Mesendoderm (in vitro differentiated cells): ENCODE measurements at regions not wholly inside any gene's neighbourhood (a gene's known extent, or its start where the extent isn't known, plus 50 kb on each side); places are given as distances from the start of the nearest gene placed in this dataset.

Experiments
- DNase-seq: peaks from one replicate; pipeline ENCODE4 v3.0.0; 2013
- H2AK5ac ChIP-seq: 2 replicates; pipeline ENCODE4 v1.6.1; 2013; ENCODE audit warnings: low read length, inconsistent platforms
- H2BK120ac ChIP-seq: 2 replicates; pipeline ENCODE4 v1.6.1; 2013; ENCODE audit warnings: low read depth, mild to moderate bottlenecking, low read length, moderate library complexity, mixed read lengths
- H2BK15ac ChIP-seq: replicated peaks from 2 replicates; pipeline ENCODE4 v1.6.1; 2013; ENCODE audit warnings: low read depth, mild to moderate bottlenecking, moderate library complexity
- H2BK5ac ChIP-seq: 2 replicates; pipeline ENCODE4 v1.6.1; 2013; ENCODE audit warnings: low read length, inconsistent platforms
- H3K18ac ChIP-seq: 2 replicates; pipeline ENCODE4 v1.6.1; 2013; ENCODE audit warnings: mild to moderate bottlenecking, low read length, mixed read lengths
- H3K23ac ChIP-seq: one replicate; pipeline ENCODE4 v1.6.1; 2013; ENCODE audit warnings: low read length
- H3K27ac ChIP-seq: 2 replicates; pipeline ENCODE4 v1.5.1; 2013; ENCODE audit warnings: low read depth, mild to moderate bottlenecking, inconsistent platforms, low read length, moderate library complexity
- H3K27me3 ChIP-seq: 2 replicates; pipeline ENCODE4 v1.6.1; 2013; ENCODE audit warnings: low read length, control low read depth, mild to moderate bottlenecking, inconsistent platforms; ENCODE audit not compliant: insufficient read depth, poor library complexity
- H3K36me3 ChIP-seq: 2 replicates; pipeline ENCODE4 v1.6.1; 2013; ENCODE audit warnings: low read length, inconsistent platforms; ENCODE audit not compliant: control insufficient read depth, insufficient read depth
- H3K4ac ChIP-seq: one replicate; pipeline ENCODE4 v1.6.1; 2013; ENCODE audit warnings: low read depth, mild to moderate bottlenecking, low read length, moderate library complexity
- H3K4me1 ChIP-seq: 2 replicates; pipeline ENCODE4 v1.6.1; 2013; ENCODE audit warnings: low read depth, low read length, inconsistent platforms; ENCODE audit not compliant: control insufficient read depth
- H3K4me2 ChIP-seq: 2 replicates; pipeline ENCODE4 v1.6.1; 2013; ENCODE audit warnings: low read length
- H3K4me3 ChIP-seq: 2 replicates; pipeline ENCODE4 v1.5.1; 2013; ENCODE audit warnings: mild to moderate bottlenecking, low read length
- H3K56ac ChIP-seq: one replicate; pipeline ENCODE4 v1.6.1; 2013; ENCODE audit warnings: low read length
- H3K79me1 ChIP-seq: 2 replicates; pipeline ENCODE4 v1.6.1; 2013; ENCODE audit warnings: low read length, inconsistent platforms
- H3K79me2 ChIP-seq: 2 replicates; pipeline ENCODE4 v1.6.1; 2013; ENCODE audit warnings: mild to moderate bottlenecking, low read length; ENCODE audit not compliant: control insufficient read depth, insufficient read depth
- H3K9ac ChIP-seq: 2 replicates; pipeline ENCODE4 v1.6.1; 2013; ENCODE audit warnings: low read length, inconsistent platforms
- H4K5ac ChIP-seq: one replicate; pipeline ENCODE4 v1.6.1; 2013; ENCODE audit warnings: low read length
- H4K8ac ChIP-seq: one replicate; pipeline ENCODE4 v1.6.1; 2013; ENCODE audit warnings: low read depth, mild to moderate bottlenecking, control low read depth, low read length, moderate library complexity
- WGBS: extraction: QIAGEN DNeasy Blood & Tissue Kit; methylation state at CpG from one replicate; pipeline ENCODE4 v1.1.7; 2013; ENCODE audit warnings: low lambda C conversion rate, missing lambda C conversion rate; ENCODE audit not compliant: insufficient coverage; ENCODE audit errors: extremely low coverage; 5-methylcytosine and 5-hydroxymethylcytosine counted together

DNA sequence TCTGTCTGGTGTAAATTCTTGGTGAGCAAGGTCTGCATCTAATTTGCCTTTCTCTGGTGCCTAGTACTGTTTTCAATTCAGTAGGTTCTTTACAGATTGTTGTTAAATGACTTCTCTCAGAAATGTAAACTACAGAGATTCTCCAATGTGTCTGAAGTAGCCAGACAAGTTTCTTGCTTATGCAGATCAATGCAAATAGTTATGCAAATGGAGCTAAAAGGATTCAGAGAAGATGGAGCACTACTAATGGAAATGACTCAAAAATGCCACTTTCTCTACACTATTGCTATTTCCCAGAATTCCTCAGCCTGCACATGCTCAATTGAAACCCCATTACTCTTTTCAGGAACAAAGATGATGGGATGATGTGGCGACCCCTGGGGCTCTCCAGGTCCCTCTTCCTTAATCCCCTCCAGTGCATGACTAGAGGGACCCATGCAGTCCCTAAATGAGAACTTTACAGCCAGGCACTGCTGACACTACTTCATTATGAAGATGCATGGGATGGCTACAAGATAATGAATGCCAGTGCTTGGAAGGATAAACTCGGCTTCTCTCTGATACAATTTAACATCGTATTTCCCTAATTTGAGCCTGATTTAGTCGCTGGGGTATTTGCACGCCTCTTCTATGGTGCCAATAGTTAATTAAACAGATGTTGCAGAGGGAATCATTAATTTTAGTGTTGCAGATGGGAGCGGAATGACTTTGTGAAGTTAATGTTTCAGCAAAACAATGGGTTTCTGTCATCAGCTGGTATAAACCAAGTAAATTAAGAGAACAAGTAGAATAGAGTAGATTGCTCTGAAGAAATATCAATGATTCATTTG lies 753.2 kb downstream of the TLR4 start:
- Histone ChIP-seq H4K5ac (no peak overlapping the region), H3K4me1 (no peaks in the 10 kb centered on the region), H4K8ac (no peak overlapping the region), H2BK15ac (no peak overlapping the region), H3K27me3 (no peaks in the 10 kb centered on the region), H3K27ac (no peak overlapping the region), H3K79me1 (no peaks in the 10 kb centered on the region), H2BK5ac (no peak overlapping the region), H3K9ac (no peak overlapping the region), H3K4me2 (no peak overlapping the region), H3K56ac (no peak overlapping the region), H2AK5ac (no peak overlapping the region), H2BK120ac (no peak overlapping the region), H3K18ac (no peak overlapping the region), H3K4me3 (no peak overlapping the region), H3K4ac (no peak overlapping the region), H3K36me3 (no peaks in the 10 kb centered on the region), H3K79me2 (no peaks in the 10 kb centered on the region), H3K23ac (no peak overlapping the region)
- no CpG with 5 or more reads among the region's 6 CpGs for WGBS
- DNase-seq, result no peak

GRCh38 chr9:118459913-118460312 lies 755.7 kb downstream of the TLR4 start:
- Histone ChIP-seq H2AK5ac (no peak overlapping the region), H3K4ac (no peak overlapping the region), H3K23ac (no peak overlapping the region), H4K5ac (no peak overlapping the region), H3K27ac (no peak overlapping the region), H3K79me2 (no peaks in the 10 kb centered on the region), H3K18ac (no peak overlapping the region), H4K8ac (no peak overlapping the region), H3K56ac (no peak overlapping the region), H3K4me1 (no peaks in the 10 kb centered on the region), H3K4me3 (no peak overlapping the region), H3K27me3 (no peaks in the 10 kb centered on the region), H2BK120ac (no peak overlapping the region), H3K9ac (no peak overlapping the region), H3K79me1 (no peaks in the 10 kb centered on the region), H2BK15ac (no peak overlapping the region), H2BK5ac (no peak overlapping the region), H3K4me2 (no peak overlapping the region), H3K36me3 (no peaks in the 10 kb centered on the region)
- WGBS, result no CpG with 5 or more reads among the region's 2 CpGs
- no peak for DNase-seq

DNA sequence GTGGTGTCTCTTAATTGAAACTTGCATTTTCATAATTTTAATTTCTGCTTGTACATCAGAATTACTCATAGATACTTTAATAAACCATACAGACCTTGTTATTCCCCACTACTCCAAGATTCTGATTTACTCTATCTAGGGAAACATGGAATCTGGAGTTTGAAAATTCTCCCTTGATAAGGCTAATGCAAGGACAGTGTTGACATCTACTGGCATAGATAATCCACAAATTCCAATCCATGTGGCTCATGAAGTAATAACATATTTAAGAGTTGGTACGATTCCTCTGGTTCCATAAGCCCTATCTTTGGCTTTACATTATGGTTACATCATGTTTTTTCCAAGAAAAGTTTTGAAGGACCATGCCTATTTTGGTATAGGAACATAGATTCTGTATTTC lies 759.2 kb downstream of the TLR4 start:
- H3K18ac ChIP-seq, result no peak overlapping the region
- WGBS, result no CpG with 5 or more reads among the region's 1 CpG
- no peaks in the 10 kb centered on the region for H3K79me1 ChIP-seq
- no peaks in the 10 kb centered on the region for H3K79me2 ChIP-seq
- no peaks in the 10 kb centered on the region for H3K4me1 ChIP-seq
- H3K4me3 ChIP-seq, result no peak overlapping the region
- H2BK5ac ChIP-seq, result no peak overlapping the region
- H4K5ac ChIP-seq, result no peak overlapping the region
- no peak for DNase-seq
- no peak overlapping the region for H3K4me2 ChIP-seq
- no peak overlapping the region for H4K8ac ChIP-seq
- H3K27ac ChIP-seq, result no peak overlapping the region
- no peak overlapping the region for H3K23ac ChIP-seq
- H3K36me3 ChIP-seq, result no peaks in the 10 kb centered on the region
- no peak overlapping the region for H3K4ac ChIP-seq
- no peak overlapping the region for H3K9ac ChIP-seq
- H2BK15ac ChIP-seq, result no peak overlapping the region
- H3K27me3 ChIP-seq, result no peaks in the 10 kb centered on the region
- H3K56ac ChIP-seq, result no peak overlapping the region
- no peak overlapping the region for H2BK120ac ChIP-seq
- H2AK5ac ChIP-seq, result no peak overlapping the region

GRCh38 chr9:118473521-118473920 lies 769.3 kb downstream of the TLR4 start:
- H3K4me1 ChIP-seq, result no peaks in the 10 kb centered on the region
- no peak overlapping the region for H3K9ac ChIP-seq
- no peak overlapping the region for H3K4me3 ChIP-seq
- no peak overlapping the region for H2AK5ac ChIP-seq
- H3K4me2 ChIP-seq, result no peak overlapping the region
- no peak overlapping the region for H3K56ac ChIP-seq
- no peak overlapping the region for H2BK5ac ChIP-seq
- WGBS, result 100% methylated on average over 1 of the region's 1 CpG
- no peak overlapping the region for H3K23ac ChIP-seq
- no peaks in the 10 kb centered on the region for H3K79me2 ChIP-seq
- H3K27me3 ChIP-seq, result no peaks in the 10 kb centered on the region
- H3K18ac ChIP-seq, result no peak overlapping the region
- no peak overlapping the region for H2BK15ac ChIP-seq
- no peak for DNase-seq
- no peaks in the 10 kb centered on the region for H3K79me1 ChIP-seq
- H3K27ac ChIP-seq, result no peak overlapping the region
- no peak overlapping the region for H4K5ac ChIP-seq
- H4K8ac ChIP-seq, result no peak overlapping the region
- H3K36me3 ChIP-seq, result no peaks in the 10 kb centered on the region
- no peak overlapping the region for H3K4ac ChIP-seq
- H2BK120ac ChIP-seq, result no peak overlapping the region

- Histone ChIP-seq H3K79me1 (no peaks in the 10 kb centered on the region), H3K23ac (no peak overlapping the region), H4K5ac (no peak overlapping the region), H2AK5ac (no peak overlapping the region), H3K27me3 (no peaks in the 10 kb centered on the region), H3K4me1 (no peaks in the 10 kb centered on the region), H3K4me2 (no peak overlapping the region), H3K18ac (no peak overlapping the region), H3K4me3 (no peak overlapping the region), H3K56ac (no peak overlapping the region), H3K79me2 (no peaks in the 10 kb centered on the region), H2BK120ac (no peak overlapping the region), H3K27ac (no peak overlapping the region), H3K36me3 (no peaks in the 10 kb centered on the region), H4K8ac (no peak overlapping the region), H2BK5ac (no peak overlapping the region), H2BK15ac (no peak overlapping the region), H3K9ac (no peak overlapping the region), H3K4ac (no peak overlapping the region)
- DNase-seq, result no peak
- no CpG with 5 or more reads among the region's 1 CpG for WGBS
These were observed 774.5 kb downstream of the TLR4 start for GRCh38 chr9:118478752-118479151.

DNA sequence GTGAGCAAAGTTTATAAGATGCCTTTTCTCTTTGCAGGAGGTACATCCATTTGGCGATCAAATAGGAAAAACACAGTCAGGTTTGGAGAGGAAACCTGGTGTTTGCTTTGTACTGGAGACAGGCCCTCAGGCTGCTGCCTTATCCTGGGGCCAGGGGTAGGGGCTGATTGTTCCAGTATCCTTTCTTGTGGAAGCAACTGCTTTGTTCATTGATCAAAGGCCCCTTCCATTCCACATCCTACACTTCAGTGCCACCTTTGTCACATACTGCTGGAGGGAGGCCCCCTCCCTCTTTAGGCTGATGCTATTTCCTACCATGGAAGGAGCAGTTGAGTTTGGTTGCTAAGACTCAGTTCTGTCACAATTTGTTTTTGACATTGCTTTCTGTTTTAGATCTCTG lies 778.1 kb downstream of the TLR4 start:
- Histone ChIP-seq H3K4me3 (no peak overlapping the region), H3K4me1 (no peaks in the 10 kb centered on the region), H3K9ac (no peak overlapping the region), H3K4ac (no peak overlapping the region), H3K18ac (no peak overlapping the region), H2BK120ac (no peak overlapping the region), H2BK15ac (no peak overlapping the region), H3K79me2 (no peaks in the 10 kb centered on the region), H2AK5ac (no peak overlapping the region), H3K56ac (no peak overlapping the region), H4K8ac (no peak overlapping the region), H4K5ac (no peak overlapping the region), H3K27me3 (no peaks in the 10 kb centered on the region), H3K27ac (no peak overlapping the region), H2BK5ac (no peak overlapping the region), H3K79me1 (no peaks in the 10 kb centered on the region), H3K23ac (no peak overlapping the region), H3K4me2 (no peak overlapping the region), H3K36me3 (no peaks in the 10 kb centered on the region)
- peak; percentile 31 for DNase-seq
- no CpG with 5 or more reads among the region's 1 CpG for WGBS
